ENCODE measurements at regions not wholly inside any gene's neighbourhood (a gene's known extent, or its start where the extent isn't known, plus 50 kb on each side); places are given as distances from the start of the nearest gene placed in this dataset.

DNA sequence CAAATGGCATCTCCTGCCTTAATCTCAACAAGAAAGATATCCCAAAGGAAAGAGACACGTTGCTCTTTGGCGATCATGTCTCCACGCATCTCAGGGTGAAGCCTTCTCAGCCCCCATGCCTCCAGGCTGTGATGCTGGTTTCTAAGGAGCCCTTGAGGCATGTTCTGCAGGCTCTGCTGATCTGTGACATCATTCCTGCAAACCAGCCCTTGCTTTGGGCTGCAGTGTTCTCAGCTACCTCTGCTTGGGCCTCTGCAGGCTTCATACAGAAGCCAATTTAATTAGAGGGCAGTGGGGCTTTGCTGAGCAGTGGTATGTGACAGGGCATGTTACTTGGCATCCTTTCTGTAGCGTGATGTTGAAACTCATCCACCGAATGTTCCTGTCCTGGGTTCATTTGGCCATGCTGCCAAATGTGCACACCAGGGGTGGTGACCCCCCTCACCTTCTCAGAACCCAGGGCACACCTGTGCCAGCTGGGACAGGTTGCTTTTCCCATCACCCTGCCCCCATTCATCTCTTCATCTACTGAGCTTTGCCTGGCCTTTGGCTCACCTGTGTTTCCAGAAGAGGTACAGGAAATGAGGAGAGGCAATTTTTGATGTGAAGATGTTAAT lies 230.9 kb downstream of the TEX29 start:
- TF ChIP-seq, protein P1, sequence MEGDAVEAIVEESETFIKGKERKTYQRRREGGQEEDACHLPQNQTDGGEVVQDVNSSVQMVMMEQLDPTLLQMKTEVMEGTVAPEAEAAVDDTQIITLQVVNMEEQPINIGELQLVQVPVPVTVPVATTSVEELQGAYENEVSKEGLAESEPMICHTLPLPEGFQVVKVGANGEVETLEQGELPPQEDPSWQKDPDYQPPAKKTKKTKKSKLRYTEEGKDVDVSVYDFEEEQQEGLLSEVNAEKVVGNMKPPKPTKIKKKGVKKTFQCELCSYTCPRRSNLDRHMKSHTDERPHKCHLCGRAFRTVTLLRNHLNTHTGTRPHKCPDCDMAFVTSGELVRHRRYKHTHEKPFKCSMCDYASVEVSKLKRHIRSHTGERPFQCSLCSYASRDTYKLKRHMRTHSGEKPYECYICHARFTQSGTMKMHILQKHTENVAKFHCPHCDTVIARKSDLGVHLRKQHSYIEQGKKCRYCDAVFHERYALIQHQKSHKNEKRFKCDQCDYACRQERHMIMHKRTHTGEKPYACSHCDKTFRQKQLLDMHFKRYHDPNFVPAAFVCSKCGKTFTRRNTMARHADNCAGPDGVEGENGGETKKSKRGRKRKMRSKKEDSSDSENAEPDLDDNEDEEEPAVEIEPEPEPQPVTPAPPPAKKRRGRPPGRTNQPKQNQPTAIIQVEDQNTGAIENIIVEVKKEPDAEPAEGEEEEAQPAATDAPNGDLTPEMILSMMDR (IDR thresholded peaks at IDR 0.05): no peak
- no peak for TF ChIP-seq ZFX (IDR thresholded peaks at IDR 0.05; ENCODE audit: borderline replicate concordance)
